Heart right ventricle (tissue), 16 donors: ENCODE measurements at regions not wholly inside any gene's neighbourhood (a gene's known extent, or its start where the extent isn't known, plus 50 kb on each side); places are given as distances from the start of the nearest gene placed in this dataset.
"Not testable (repeated sequence)": the region's sequence is repeated elsewhere in the genome, so short reads cannot be mapped to it uniquely, and the experiment has no call there.

Experiments
- ATAC-seq, 8 donors: fragments of 200-7000 bp; cut with Tn5 transposase; one replicate each; pipeline ENCODE4 v1.9.1; 2020; ENCODE audit warnings: mild to moderate bottlenecking in 8 of 8, moderate library complexity in 8 of 8, moderate number of reproducible peaks in 1 of 8
- DNase-seq, 2 donors: peaks; one replicate each; pipeline ENCODE4 v3.0.0-alpha.2; 2020
- H3K27ac ChIP-seq, 10 donors: fragments of 200-600 bp; sonication (generic) in 2 of 10; one replicate each; pipeline versions ENCODE4 v1.5.0 to v1.8.0; 2020 to 2022; ENCODE audit warnings: mild to moderate bottlenecking in 3 of 10
- H3K27me3 ChIP-seq, 7 donors: fragments of 200-600 bp; one replicate each; pipeline ENCODE4 v1.8.0; 2021 to 2022; ENCODE audit warnings: mild to moderate bottlenecking in 2 of 7
- H3K36me3 ChIP-seq, 9 donors: fragments of 200-600 bp; sonication (generic) in 1 of 9; one replicate each; pipeline versions ENCODE4 v1.5.0 to v1.8.0; 2020 to 2022; ENCODE audit warnings: mild to moderate bottlenecking in 2 of 9
- H3K4me1 ChIP-seq, 9 donors: fragments of 200-600 bp; sonication (generic) in 1 of 9; one replicate each; pipeline versions ENCODE4 v1.5.0 to v1.8.0; 2020 to 2022; ENCODE audit warnings: mild to moderate bottlenecking in 4 of 9
- H3K4me3 ChIP-seq, 10 donors: fragments of 200-600 bp; sonication (generic) in 2 of 10; one replicate each; pipeline versions ENCODE4 v1.5.0 to v1.8.0; 2020 to 2022; ENCODE audit warnings: mild to moderate bottlenecking in 7 of 10, moderate library complexity in 2 of 10
- H3K9me3 ChIP-seq, 11 donors: fragments of 200-600 bp in 10 of 11; sonication (generic) in 2 of 11; one replicate each; pipeline versions ENCODE4 v1.5.0 to v1.8.0; 2013 to 2022; ENCODE audit warnings: mild to moderate bottlenecking in 2 of 11, control low read depth in 1 of 11, moderate library complexity in 1 of 11
- CTCF ChIP-seq, 9 donors: fragments of 200-600 bp; sonication (generic) in 2 of 9; IDR thresholded peaks; one replicate each; pipeline versions ENCODE4 v1.5.0 to v1.8.0; 2021 to 2022; ENCODE audit warnings: antibody characterized with exemption in 9 of 9, mild to moderate bottlenecking in 5 of 9, moderate library complexity in 1 of 9
- WGBS, 2 donors: extraction: QIAGEN DNeasy Blood & Tissue Kit; methylation state at CpG; one replicate each; pipeline ENCODE4 v1.1.7; 2013; ENCODE audit warnings: inconsistent platforms in 1 of 2; 5-methylcytosine and 5-hydroxymethylcytosine counted together
- intact Hi-C, 10 donors: fragments of 100-400 bp; cut with DNase I; formaldehyde crosslinking; loops; one replicate each; pipeline versions ENCODE4 v1.11.1 to v1.14.2; 2022
- donor health status: Arrhythmogenic right ventricular cardiomyopathy.
- donor health status: ischemic (EF 13 %, LVEDD 7.1; RV severe dilation, severe dysfunction).
- donor health status: healthy with polysubstance abuse.
- donor health status: DM: no; HTN: yes; CAD: no.
- donor health status: DM: no; HTN: no; CAD: no.
- donor health status: ischemic (EF 25% LVEDD 6.9; RV normal size, moderate dysfunction).
- donor health status: ischemic (EF 25% LVEDD 5.7; RV mildly dilated, moderate dysfunction).
- donor health status: healthy.
- donor health status: DM: yes; HTN: yes; CAD: no.
- donor health status: Ischemic cardiomyopathy.
- donor health status: ischemic (EF 35%, LVEDD 5.7; RV mildly dilated, moderate dysfunction).
- donor health status: nonischemic (EF 11% LVEDD 7.7; RV severe dilation, severe dysfunction).
- donor health status: DM: yes; HTN: yes; CAD: no.
- donor health status: PGD.
- donor health status: ischemic (EF 29% LVEDD 5.4; RV normal size, mild dysfunction).
- donor health status: nonischemic (EF 23%, LVEDD 6.1; RV moderate dilation, normal function).

DNA sequence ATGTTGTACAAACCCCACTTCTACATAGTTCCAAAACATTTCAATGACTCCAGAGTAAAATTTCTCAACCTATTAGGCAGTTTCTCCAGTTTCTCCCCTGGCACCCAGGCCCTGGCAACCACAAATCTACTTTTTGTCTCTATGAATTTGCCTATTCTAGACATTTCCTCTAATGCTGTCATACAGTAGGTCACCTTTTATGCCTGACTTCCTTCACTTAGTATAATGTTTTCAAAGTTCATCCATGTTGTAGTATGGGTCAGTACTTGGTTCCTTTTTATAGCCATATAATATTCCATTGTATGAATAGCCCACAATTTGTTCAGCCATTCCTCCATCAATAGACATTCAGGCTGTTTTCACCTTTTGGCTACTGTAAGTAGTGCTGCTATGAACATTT lies 67.0 kb downstream of the SPRING1 start:
- intact Hi-C loops: no loop called here
- H3K36me3 ChIP-seq: no peaks in the 10 kb centered on the region
- H3K27ac ChIP-seq: no peak overlapping the region
- no peak for TF ChIP-seq CTCF (IDR thresholded peaks at IDR 0.05)
- H3K4me3 ChIP-seq: no peak overlapping the region
- DNase-seq: no peak
- ATAC-seq: no peak
- no peaks in the 10 kb centered on the region for H3K27me3 ChIP-seq
- peaks cover 0 to 29% (median 9%) of the 10 kb centered on the region in 9 donors for H3K4me1 ChIP-seq
- H3K9me3 ChIP-seq: peaks cover 0 to 7% (median 0%) of the 10 kb centered on the region in 11 donors

DNA sequence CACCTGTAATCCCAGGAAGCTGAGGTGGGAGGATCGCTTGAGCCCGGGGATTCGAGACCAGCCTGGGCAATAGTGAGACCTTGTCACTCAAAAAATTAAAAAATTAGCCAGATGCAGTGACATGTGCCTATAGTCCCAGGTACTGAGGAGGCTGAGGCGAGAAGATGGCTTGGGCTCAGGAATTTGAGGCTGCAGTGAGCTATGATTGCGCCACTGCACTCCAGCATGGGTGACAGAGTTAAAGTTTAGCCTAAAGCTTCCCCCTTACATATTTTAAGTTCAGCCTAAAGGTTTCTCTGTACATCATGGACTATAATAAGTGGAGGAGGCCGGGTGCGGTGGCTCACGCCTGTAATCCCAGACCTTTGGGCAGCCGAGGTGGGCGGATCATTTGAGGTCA lies 70.1 kb downstream of the SPRING1 start:
- Histone ChIP-seq H3K4me3 (no peak overlapping the region), H3K4me1 (peaks cover 0 to 20% (median 9%) of the 10 kb centered on the region in 9 donors), H3K36me3 (no peaks in the 10 kb centered on the region), H3K27me3 (no peaks in the 10 kb centered on the region), H3K27ac (no peak overlapping the region), H3K9me3 (peaks cover 0 to 7% (median 0%) of the 10 kb centered on the region in 11 donors)
- ATAC-seq: no peak
- no peak for DNase-seq
- intact Hi-C loops: no loop called here
- 96 to 99% methylated on average over 10 of the region's 10 CpGs for WGBS, 2 donors
- TF ChIP-seq CTCF (IDR thresholded peaks at IDR 0.05): no peak

GRCh38 chr12:116666829-116667228 lies 71.0 kb downstream of the SPRING1 start:
- peak overlapping the region in 7 of 10 donors; percentile 54 to 81 (median 70) for H3K27ac ChIP-seq
- ATAC-seq, DNase-seq, H3K9me3 ChIP-seq, H3K4me3 ChIP-seq, H3K27me3 ChIP-seq, H3K36me3 ChIP-seq, intact Hi-C loops: not testable (repeated sequence)
- WGBS, 2 donors: 96% methylated on average over 8 of the region's 8 CpGs
- peaks cover 0 to 25% (median 9%) of the 10 kb centered on the region in 9 donors for H3K4me1 ChIP-seq

DNA sequence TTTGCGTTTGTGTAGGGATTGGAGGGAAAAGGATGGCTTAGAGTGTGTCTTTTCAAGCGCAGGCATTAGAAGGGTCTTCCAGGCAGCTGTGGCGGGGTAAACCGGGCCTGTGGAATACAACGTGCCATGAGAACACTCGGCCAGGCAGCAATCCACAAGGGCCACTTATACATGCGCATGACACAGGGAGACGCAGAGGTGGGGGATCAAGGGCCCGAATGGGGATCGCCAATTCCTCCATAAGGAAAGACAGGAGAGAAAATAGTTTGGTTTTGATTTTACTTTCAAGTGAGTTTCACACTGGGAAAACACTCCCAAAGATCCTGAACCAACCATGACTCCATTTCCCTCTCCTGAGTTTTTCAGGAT lies 71.6 kb downstream of the SPRING1 start:
- ATAC-seq (no peak), DNase-seq (no peak)
- Histone ChIP-seq H3K36me3 (no peaks in the 10 kb centered on the region), H3K4me3 (no peak overlapping the region), H3K9me3 (peaks cover 0 to 3% (median 0%) of the 10 kb centered on the region in 11 donors), H3K27me3 (no peaks in the 10 kb centered on the region), H3K27ac (peak overlapping the region; percentile 26 to 81 (median 66)), H3K4me1 (peaks cover 0 to 25% (median 9%) of the 10 kb centered on the region in 9 donors)
- intact Hi-C loops: no loop called here
- WGBS, 2 donors: 80 to 91% methylated on average over 10 of the region's 10 CpGs
- no peak for TF ChIP-seq CTCF (IDR thresholded peaks at IDR 0.05)

DNA sequence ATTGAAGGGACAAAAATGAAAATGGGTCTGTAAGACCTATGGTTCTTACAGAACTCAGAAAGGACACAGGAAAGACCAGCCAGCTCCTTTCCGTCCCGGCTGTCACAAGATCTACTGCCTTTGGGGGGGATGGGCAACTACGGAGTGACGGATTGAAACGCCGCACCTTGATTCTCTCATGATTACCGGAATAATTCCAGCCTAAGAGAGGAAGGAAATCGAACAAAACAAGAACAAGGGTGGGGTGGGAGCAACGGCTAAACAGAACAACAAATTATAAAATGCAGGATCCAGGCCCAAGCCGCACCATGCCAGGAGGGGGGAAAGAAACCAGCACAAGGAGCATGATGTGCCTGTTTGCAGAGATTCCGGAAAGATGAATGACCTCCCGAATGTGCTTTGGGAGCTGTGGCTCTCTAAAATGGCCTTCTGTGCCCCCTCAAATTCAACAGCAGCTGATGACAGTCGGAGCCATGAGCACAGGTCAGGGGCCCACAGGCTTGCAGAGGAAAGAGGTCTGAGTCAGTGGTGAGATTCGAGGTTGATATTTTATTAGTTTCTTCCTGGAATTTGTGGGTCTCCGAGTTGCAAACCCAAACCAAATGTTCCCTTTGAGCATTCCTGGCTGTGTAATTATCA lies 72.1 kb downstream of the SPRING1 start:
- ATAC-seq (peak in 7 of 8 donors; percentile 36 to 81 (median 69)), DNase-seq (peak in 1 of 2 donors; percentile 27)
- peaks cover 0 to under 1% (median 0%) of the 10 kb centered on the region in 11 donors for H3K9me3 ChIP-seq
- H3K27ac ChIP-seq: peak overlapping the region; percentile 26 to 81 (median 66)
- 59 to 68% methylated on average over 15 of the region's 15 CpGs for WGBS, 2 donors
- H3K36me3 ChIP-seq: no peaks in the 10 kb centered on the region
- H3K4me1 ChIP-seq: peaks cover 0 to 25% (median 9%) of the 10 kb centered on the region in 9 donors
- no peak overlapping the region for H3K4me3 ChIP-seq
- no peaks in the 10 kb centered on the region for H3K27me3 ChIP-seq
- intact Hi-C loops: no loop called here
- TF ChIP-seq CTCF (IDR thresholded peaks at IDR 0.05): no peak
